22Rv1 (cell line): ENCODE measurements at regions not wholly inside any gene's neighbourhood (a gene's known extent, or its start where the extent isn't known, plus 50 kb on each side); places are given as distances from the start of the nearest gene placed in this dataset.

Experiments used
- ZFX ChIP-seq: fragments of 450-650 bp; IDR thresholded peaks from 2 replicates; pipeline ENCODE4 v1.6.1; 2017; ENCODE audit warnings: antibody characterized with exemption, borderline replicate concordance
- TF ChIP-seq, protein P1 (sequence below): fragments of 450-650 bp; IDR thresholded peaks from 2 replicates; pipeline ENCODE4 v1.5.1; 2017; ENCODE audit warnings: mild to moderate bottlenecking

DNA sequence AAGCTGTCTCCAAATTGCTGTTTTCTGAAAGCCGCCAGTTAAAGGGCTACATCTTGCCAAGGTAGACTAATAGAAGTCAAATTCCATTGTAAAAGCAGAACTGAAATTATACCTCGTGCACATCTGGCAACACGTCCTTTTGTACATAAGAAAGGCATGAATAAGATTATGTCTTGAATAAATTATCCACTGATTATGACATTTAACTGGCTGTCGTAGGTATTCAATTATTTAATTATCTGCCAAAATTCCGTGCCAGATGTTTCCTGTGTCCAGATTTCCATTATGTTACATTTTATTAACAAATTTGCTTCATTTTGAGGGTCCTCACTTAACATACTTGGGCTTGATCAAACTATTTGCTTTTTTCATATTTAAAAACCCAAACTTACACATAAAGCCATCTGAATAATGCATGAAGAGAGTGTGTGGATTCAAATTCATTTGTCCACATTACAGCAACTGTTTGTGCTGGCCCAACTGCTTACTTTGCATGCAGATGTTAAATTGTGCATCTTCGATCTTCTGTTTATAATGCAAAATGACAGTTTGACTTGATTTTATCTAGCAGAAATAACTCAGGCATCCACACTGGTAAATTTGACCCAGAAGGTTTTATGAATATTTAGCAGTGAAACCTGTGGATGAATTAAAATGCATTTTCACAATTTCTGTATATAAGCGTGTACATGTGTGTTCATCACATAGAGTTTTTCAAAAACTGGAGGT lies 701.5 kb downstream of the ZNF385D start:
- TF ChIP-seq, protein P1, sequence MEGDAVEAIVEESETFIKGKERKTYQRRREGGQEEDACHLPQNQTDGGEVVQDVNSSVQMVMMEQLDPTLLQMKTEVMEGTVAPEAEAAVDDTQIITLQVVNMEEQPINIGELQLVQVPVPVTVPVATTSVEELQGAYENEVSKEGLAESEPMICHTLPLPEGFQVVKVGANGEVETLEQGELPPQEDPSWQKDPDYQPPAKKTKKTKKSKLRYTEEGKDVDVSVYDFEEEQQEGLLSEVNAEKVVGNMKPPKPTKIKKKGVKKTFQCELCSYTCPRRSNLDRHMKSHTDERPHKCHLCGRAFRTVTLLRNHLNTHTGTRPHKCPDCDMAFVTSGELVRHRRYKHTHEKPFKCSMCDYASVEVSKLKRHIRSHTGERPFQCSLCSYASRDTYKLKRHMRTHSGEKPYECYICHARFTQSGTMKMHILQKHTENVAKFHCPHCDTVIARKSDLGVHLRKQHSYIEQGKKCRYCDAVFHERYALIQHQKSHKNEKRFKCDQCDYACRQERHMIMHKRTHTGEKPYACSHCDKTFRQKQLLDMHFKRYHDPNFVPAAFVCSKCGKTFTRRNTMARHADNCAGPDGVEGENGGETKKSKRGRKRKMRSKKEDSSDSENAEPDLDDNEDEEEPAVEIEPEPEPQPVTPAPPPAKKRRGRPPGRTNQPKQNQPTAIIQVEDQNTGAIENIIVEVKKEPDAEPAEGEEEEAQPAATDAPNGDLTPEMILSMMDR: no peak
- no peak for TF ChIP-seq ZFX
